ENCODE measurements at regions not wholly inside any gene's neighbourhood (a gene's known extent, or its start where the extent isn't known, plus 50 kb on each side); places are given as distances from the start of the nearest gene placed in this dataset.

- 81% methylated on average over 2 of the region's 2 CpGs for WGBS (ENCODE audit: low lambda C conversion rate, missing lambda C conversion rate)
- DNase-seq (ENCODE audit: low spot score) = no peak
- TF ChIP-seq CTCF (IDR thresholded peaks at IDR 0.05; ENCODE audit: poor library complexity) (no peak), EZH2phosphoT487 (IDR thresholded peaks at IDR 0.05; ENCODE audit: low read depth, severe bottlenecking, unreplicated experiment) (no peak), EZH2 (IDR thresholded peaks at IDR 0.05; ENCODE audit: borderline replicate concordance) (no peak)
These were observed 465.0 kb downstream of the TAF11L14 start for GRCh38 chr5:18099261-18099660.

GRCh38 chr5:18101532-18101931 is 467.3 kb downstream of the TAF11L14 start:
- Histone ChIP-seq H4K20me1 (ENCODE audit: insufficient read depth, poor library complexity, severe bottlenecking) (no peaks in the 10 kb centered on the region), H2AFZ (no peak overlapping the region), H3K27me3 (no peaks in the 10 kb centered on the region), H3K4me1 (ENCODE audit: insufficient read depth) (no peaks in the 10 kb centered on the region), H3K9me3 (ENCODE audit: low read depth) (no peaks in the 10 kb centered on the region), H3K79me2 (no peaks in the 10 kb centered on the region), H3K9me2 (replicated peaks; ENCODE audit: insufficient read depth) (no peaks in the 10 kb centered on the region), H3K36me3 (replicated peaks; ENCODE audit: insufficient read depth, low read depth) (no peaks in the 10 kb centered on the region), H3K27ac (no peak overlapping the region), H3K4me3 (no peak overlapping the region), H3K4me2 (no peak overlapping the region)
- TF ChIP-seq CTCF (IDR thresholded peaks at IDR 0.05; ENCODE audit: poor library complexity) = no peak
- TF ChIP-seq EZH2phosphoT487 (IDR thresholded peaks at IDR 0.05; ENCODE audit: low read depth, severe bottlenecking, unreplicated experiment) = no peak
- TF ChIP-seq EZH2 (IDR thresholded peaks at IDR 0.05; ENCODE audit: borderline replicate concordance) = no peak
- no peak for DNase-seq (ENCODE audit: low spot score)

More at GRCh38 chr5:18099261-18099660, 465.0 kb downstream of the TAF11L14 start:
- Histone ChIP-seq H3K9me2 (replicated peaks; ENCODE audit: insufficient read depth) (no peaks in the 10 kb centered on the region), H3K4me1 (ENCODE audit: insufficient read depth) (no peaks in the 10 kb centered on the region), H3K79me2 (no peaks in the 10 kb centered on the region), H4K20me1 (ENCODE audit: insufficient read depth, poor library complexity, severe bottlenecking) (no peaks in the 10 kb centered on the region), H3K27ac (no peak overlapping the region), H3K36me3 (replicated peaks; ENCODE audit: insufficient read depth, low read depth) (no peaks in the 10 kb centered on the region), H3K9me3 (ENCODE audit: low read depth) (no peaks in the 10 kb centered on the region), H2AFZ (no peak overlapping the region), H3K27me3 (no peaks in the 10 kb centered on the region), H3K4me3 (no peak overlapping the region), H3K4me2 (no peak overlapping the region)

GRCh38 chr5:18102733-18103132 is 468.5 kb downstream of the TAF11L14 start:
- H3K4me2 ChIP-seq = no peak overlapping the region
- H3K4me3 ChIP-seq = no peak overlapping the region
- no peaks in the 10 kb centered on the region for H3K9me3 ChIP-seq (ENCODE audit: low read depth)
- H3K4me1 ChIP-seq (ENCODE audit: insufficient read depth) = no peaks in the 10 kb centered on the region
- WGBS (ENCODE audit: low lambda C conversion rate, missing lambda C conversion rate) = 74% methylated on average over 1 of the region's 1 CpG
- no peak overlapping the region for H3K27ac ChIP-seq
- no peaks in the 10 kb centered on the region for H3K9me2 ChIP-seq (replicated peaks; ENCODE audit: insufficient read depth)
- TF ChIP-seq EZH2 (IDR thresholded peaks at IDR 0.05; ENCODE audit: borderline replicate concordance) (no peak), EZH2phosphoT487 (IDR thresholded peaks at IDR 0.05; ENCODE audit: low read depth, severe bottlenecking, unreplicated experiment) (no peak), CTCF (IDR thresholded peaks at IDR 0.05; ENCODE audit: poor library complexity) (no peak)
- no peak for DNase-seq (ENCODE audit: low spot score)
- H2AFZ ChIP-seq = no peak overlapping the region
- no peaks in the 10 kb centered on the region for H3K79me2 ChIP-seq
- no peaks in the 10 kb centered on the region for H4K20me1 ChIP-seq (ENCODE audit: insufficient read depth, poor library complexity, severe bottlenecking)
- no peaks in the 10 kb centered on the region for H3K27me3 ChIP-seq
- no peaks in the 10 kb centered on the region for H3K36me3 ChIP-seq (replicated peaks; ENCODE audit: insufficient read depth, low read depth)

- Histone ChIP-seq H3K27me3 (no peaks in the 10 kb centered on the region), H3K9me2 (replicated peaks; ENCODE audit: insufficient read depth) (no peaks in the 10 kb centered on the region), H3K4me2 (no peak overlapping the region), H3K9me3 (ENCODE audit: low read depth) (no peaks in the 10 kb centered on the region), H4K20me1 (ENCODE audit: insufficient read depth, poor library complexity, severe bottlenecking) (no peaks in the 10 kb centered on the region), H3K4me3 (no peak overlapping the region), H3K79me2 (no peaks in the 10 kb centered on the region), H3K4me1 (ENCODE audit: insufficient read depth) (no peaks in the 10 kb centered on the region), H2AFZ (no peak overlapping the region), H3K36me3 (replicated peaks; ENCODE audit: insufficient read depth, low read depth) (no peaks in the 10 kb centered on the region), H3K27ac (no peak overlapping the region)
- whole genome bisulfite sequencing (ENCODE audit: low lambda C conversion rate, missing lambda C conversion rate) = 94% methylated on average over 1 of the region's 1 CpG
- TF ChIP-seq CTCF (IDR thresholded peaks at IDR 0.05; ENCODE audit: poor library complexity) (no peak), EZH2phosphoT487 (IDR thresholded peaks at IDR 0.05; ENCODE audit: low read depth, severe bottlenecking, unreplicated experiment) (no peak), EZH2 (IDR thresholded peaks at IDR 0.05; ENCODE audit: borderline replicate concordance) (no peak)
- DNase-seq (ENCODE audit: low spot score) = no peak
These were observed 471.2 kb downstream of the TAF11L14 start for GRCh38 chr5:18105449-18105848.
